IMR-90 (cell line): ENCODE measurements at regions not wholly inside any gene's neighbourhood (a gene's known extent, or its start where the extent isn't known, plus 50 kb on each side); places are given as distances from the start of the nearest gene placed in this dataset.

Experiments
- BHLHE40 ChIP-seq: fragments of 150-350 bp; IDR thresholded peaks from 2 replicates; pipeline ENCODE4 v1.6.1; 2016; ENCODE audit warnings: mild to moderate bottlenecking, low read depth, low read length
- CEBPB ChIP-seq: IDR thresholded peaks from 2 replicates; pipeline ENCODE4 v1.6.1; 2012; ENCODE audit warnings: low read depth, low read length, improper control_type of control experiment
- CHD1 ChIP-seq: IDR thresholded peaks from 2 replicates; pipeline ENCODE4 v1.6.1; 2012; ENCODE audit warnings: low read depth, low read length, improper control_type of control experiment
- FOS ChIP-seq: fragments of 150-350 bp; IDR thresholded peaks from 2 replicates; pipeline ENCODE4 v1.6.1; 2016; ENCODE audit warnings: low read depth, low read length
- MAFK ChIP-seq: IDR thresholded peaks from 2 replicates; pipeline ENCODE4 v1.6.1; 2012; ENCODE audit warnings: low read depth, low read length, improper control_type of control experiment
- MAZ ChIP-seq: IDR thresholded peaks from 2 replicates; pipeline ENCODE4 v1.6.1; 2012; ENCODE audit warnings: low read depth, mild to moderate bottlenecking, low read length, improper control_type of control experiment, moderate library complexity, borderline replicate concordance
- MXI1 ChIP-seq: IDR thresholded peaks from 2 replicates; pipeline ENCODE4 v1.6.1; 2012; ENCODE audit warnings: low read depth, mild to moderate bottlenecking, low read length, moderate library complexity, borderline replicate concordance
- POLR2A ChIP-seq: IDR thresholded peaks from 2 replicates; pipeline ENCODE4 v1.6.1; 2012; ENCODE audit warnings: mild to moderate bottlenecking, low read depth, low read length
- RAD21 ChIP-seq: IDR thresholded peaks from 2 replicates; pipeline ENCODE4 v1.6.1; 2012; ENCODE audit warnings: low read length, improper control_type of control experiment
- RFX5 ChIP-seq: IDR thresholded peaks from 2 replicates; pipeline ENCODE4 v1.8.0; 2012; ENCODE audit warnings: low read depth, mild to moderate bottlenecking, low read length, moderate library complexity
- SMC3 ChIP-seq: fragments of 150-350 bp; IDR thresholded peaks from 2 replicates; pipeline ENCODE4 v1.6.1; 2016; ENCODE audit warnings: low read depth, mild to moderate bottlenecking, antibody characterized with exemption, low read length, moderate library complexity
- TF ChIP-seq, protein P1 (sequence below): conservative IDR thresholded peaks from 2 replicates; pipeline ENCODE4 v1.5.1; 2012; ENCODE audit warnings: mild to moderate bottlenecking, low read depth, low read length, improper control_type of control experiment
- TF ChIP-seq, protein P2 (sequence below): fragments of 150-350 bp; IDR thresholded peaks from 2 replicates; pipeline ENCODE4 v1.6.1; 2017; ENCODE audit warnings: mild to moderate bottlenecking, antibody characterized with exemption, low read length, low read depth
- TF ChIP-seq, protein P3 (sequence below): fragments of 150-350 bp; IDR thresholded peaks from 2 replicates; pipeline ENCODE4 v1.6.1; 2016; ENCODE audit warnings: low read depth, mild to moderate bottlenecking, low read length, moderate library complexity, borderline replicate concordance

DNA sequence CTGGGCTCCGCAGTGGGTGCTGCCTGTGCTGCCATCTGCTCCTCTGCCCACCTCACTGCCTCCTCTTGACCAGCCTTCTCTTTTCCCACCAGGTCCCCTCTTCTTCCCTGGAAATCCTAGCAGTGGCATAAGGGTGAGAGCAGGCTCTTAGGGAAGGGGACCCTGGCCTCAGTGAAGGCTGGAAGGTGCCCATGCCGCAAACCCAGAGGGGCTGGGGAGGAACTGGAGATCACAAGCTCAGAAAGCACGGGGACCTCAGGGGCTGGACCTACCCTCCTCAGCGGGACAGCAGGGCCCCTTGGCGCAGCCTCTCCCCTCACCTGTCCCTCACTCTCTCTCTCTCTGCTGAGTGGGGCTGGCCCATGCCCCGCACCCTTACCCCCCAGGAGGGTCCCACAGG, 144.4 kb upstream of the IRX2 start:
- TF ChIP-seq, protein P1, sequence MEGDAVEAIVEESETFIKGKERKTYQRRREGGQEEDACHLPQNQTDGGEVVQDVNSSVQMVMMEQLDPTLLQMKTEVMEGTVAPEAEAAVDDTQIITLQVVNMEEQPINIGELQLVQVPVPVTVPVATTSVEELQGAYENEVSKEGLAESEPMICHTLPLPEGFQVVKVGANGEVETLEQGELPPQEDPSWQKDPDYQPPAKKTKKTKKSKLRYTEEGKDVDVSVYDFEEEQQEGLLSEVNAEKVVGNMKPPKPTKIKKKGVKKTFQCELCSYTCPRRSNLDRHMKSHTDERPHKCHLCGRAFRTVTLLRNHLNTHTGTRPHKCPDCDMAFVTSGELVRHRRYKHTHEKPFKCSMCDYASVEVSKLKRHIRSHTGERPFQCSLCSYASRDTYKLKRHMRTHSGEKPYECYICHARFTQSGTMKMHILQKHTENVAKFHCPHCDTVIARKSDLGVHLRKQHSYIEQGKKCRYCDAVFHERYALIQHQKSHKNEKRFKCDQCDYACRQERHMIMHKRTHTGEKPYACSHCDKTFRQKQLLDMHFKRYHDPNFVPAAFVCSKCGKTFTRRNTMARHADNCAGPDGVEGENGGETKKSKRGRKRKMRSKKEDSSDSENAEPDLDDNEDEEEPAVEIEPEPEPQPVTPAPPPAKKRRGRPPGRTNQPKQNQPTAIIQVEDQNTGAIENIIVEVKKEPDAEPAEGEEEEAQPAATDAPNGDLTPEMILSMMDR: no peak
- TF ChIP-seq POLR2A (no peak), MAFK (no peak), RFX5 (no peak), CEBPB (no peak), MAZ (no peak), FOS (no peak), BHLHE40 (no peak), RAD21 (no peak), CHD1 (no peak), MXI1 (no peak), SMC3 (no peak)
- TF ChIP-seq, protein P2, sequence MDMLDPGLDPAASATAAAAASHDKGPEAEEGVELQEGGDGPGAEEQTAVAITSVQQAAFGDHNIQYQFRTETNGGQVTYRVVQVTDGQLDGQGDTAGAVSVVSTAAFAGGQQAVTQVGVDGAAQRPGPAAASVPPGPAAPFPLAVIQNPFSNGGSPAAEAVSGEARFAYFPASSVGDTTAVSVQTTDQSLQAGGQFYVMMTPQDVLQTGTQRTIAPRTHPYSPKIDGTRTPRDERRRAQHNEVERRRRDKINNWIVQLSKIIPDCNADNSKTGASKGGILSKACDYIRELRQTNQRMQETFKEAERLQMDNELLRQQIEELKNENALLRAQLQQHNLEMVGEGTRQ: no peak
- TF ChIP-seq, protein P3, sequence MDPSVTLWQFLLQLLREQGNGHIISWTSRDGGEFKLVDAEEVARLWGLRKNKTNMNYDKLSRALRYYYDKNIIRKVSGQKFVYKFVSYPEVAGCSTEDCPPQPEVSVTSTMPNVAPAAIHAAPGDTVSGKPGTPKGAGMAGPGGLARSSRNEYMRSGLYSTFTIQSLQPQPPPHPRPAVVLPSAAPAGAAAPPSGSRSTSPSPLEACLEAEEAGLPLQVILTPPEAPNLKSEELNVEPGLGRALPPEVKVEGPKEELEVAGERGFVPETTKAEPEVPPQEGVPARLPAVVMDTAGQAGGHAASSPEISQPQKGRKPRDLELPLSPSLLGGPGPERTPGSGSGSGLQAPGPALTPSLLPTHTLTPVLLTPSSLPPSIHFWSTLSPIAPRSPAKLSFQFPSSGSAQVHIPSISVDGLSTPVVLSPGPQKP: no peak
